GM19468 (cell line): ENCODE measurements at regions not wholly inside any gene's neighbourhood (a gene's known extent, or its start where the extent isn't known, plus 50 kb on each side); places are given as distances from the start of the nearest gene placed in this dataset.

ENCODE experiments used
- ATAC-seq: cut with Tn5 transposase; IDR thresholded peaks from one replicate; pipeline ENCODE4 v1.9.1; 2021; ENCODE audit warnings: mild to moderate bottlenecking, moderate library complexity, moderate number of reproducible peaks; ENCODE audit not compliant: unreplicated experiment; ENCODE audit errors: extremely low read depth

DNA sequence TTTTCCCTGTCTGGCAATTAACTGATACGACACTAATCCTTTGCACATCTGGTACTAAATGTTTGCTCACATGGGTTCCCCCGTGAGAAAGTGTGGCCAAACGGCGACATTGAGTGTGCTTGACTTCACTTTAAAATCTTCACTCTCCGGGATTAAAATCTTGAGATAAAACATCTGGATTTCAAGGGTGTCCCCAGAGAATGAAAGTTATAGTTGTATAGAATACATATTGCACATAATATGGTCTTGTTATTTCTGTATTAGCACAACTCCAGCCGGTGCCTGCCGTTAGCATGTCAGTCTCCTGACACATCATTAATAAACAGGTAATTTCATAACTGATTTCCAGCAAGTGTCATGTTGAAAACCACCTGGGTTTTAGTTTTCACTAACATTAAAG lies 749.0 kb upstream of the SOX9 start:
- ATAC-seq, result no peak

DNA sequence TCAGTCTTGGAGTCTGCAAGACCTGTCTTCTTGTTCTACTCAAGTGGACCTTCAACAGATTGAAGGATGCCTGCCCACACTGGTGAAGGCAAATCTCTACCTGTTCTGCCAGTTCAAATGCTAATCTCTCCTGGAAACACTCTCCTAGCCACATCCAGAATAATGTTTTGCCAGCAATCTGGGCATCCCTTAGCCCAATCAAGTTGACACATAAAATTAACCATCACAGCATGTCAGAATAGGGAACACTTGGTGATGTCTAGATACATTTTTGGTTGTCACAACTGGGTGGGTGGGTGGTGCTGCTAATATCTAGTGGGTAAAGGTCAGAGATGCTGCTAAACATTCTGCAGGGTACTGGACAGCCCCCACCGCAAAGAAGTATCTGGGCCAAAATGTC lies 744.9 kb upstream of the SOX9 start:
- no peak for ATAC-seq

- ATAC-seq, result no peak
These were observed 743.9 kb upstream of the SOX9 start for GRCh38 chr17:71376933-71377332.

DNA sequence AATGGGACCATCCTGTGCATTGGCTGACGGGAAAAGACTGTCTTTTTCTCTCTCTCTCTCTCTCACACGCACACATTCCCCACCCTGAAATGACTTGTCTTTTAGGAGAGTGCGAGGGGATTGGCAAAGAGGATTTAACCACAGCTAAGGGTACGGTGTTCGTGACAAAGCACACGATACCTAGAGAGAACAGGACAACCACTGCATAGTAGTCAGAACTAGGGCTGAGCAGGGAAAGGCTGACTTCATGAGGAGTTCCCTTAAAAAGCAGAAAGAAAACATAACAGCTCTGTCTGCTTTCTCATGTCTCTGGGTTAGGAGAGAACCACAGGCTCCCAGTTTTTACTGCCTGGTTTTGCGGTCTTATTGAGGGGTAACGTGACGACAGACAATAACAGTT lies 742.8 kb upstream of the SOX9 start:
- no peak for ATAC-seq

DNA sequence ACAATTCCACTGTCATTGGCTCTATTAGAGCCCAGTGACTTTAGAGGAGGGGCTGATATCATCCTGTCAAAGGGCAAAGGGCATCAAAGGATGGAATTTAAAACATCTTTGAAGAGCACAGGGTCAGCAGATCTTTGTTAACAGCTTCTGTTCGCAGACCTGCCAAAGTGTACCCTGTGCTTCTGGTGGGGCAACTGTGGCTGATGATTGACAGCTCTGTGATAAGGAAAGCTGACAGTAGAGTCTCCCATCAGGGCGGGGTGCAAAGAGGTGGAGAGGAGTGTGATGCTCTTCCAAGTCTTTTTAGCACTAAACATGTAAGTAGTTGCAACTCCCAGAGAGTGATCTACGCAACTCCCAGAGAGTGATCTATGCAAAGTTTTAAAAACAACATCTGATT lies 742.1 kb upstream of the SOX9 start:
- ATAC-seq, result no peak

DNA sequence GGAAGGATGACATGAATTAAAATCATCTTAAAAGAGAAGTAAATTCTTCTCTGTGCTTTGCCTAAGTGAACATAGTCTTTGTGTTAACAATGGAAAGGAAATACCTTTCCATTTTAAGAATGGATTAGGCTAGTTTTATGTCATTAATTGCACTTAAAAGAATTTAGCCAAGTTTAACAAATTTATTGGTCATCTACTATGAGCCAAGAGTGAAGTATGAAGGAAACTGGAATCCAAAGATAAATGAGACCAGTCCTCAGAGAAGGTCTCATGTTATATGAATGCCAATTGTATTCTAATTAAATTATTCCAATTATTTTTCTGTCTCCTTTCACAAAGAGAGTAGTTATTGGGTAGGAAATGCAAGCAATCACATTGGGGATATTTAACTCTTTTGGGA lies 741.3 kb upstream of the SOX9 start:
- no peak for ATAC-seq

DNA sequence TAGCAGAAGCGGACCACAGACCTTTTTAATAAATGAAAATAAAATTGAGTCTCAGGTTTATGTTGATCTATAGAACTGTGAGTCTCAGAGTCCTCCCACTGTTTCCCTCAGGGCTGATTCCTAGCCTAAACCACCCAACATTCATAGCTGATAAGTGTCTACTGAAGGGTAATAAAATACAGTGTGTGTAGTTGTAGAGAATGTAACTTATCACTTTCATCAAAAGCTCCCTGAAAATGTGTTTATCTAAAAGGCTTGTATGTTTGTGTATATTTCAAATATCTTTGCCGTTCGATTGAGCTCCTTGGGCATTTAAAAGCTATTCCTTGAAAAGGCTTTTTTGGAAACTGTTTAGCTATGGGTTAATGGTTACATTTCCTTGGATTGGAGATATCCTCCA lies 740.3 kb upstream of the SOX9 start:
- no peak for ATAC-seq

GRCh38 chr17:71380936-71381335 lies 739.9 kb upstream of the SOX9 start:
- no peak for ATAC-seq

GRCh38 chr17:71383091-71383490 lies 737.7 kb upstream of the SOX9 start:
- ATAC-seq, result no peak

DNA sequence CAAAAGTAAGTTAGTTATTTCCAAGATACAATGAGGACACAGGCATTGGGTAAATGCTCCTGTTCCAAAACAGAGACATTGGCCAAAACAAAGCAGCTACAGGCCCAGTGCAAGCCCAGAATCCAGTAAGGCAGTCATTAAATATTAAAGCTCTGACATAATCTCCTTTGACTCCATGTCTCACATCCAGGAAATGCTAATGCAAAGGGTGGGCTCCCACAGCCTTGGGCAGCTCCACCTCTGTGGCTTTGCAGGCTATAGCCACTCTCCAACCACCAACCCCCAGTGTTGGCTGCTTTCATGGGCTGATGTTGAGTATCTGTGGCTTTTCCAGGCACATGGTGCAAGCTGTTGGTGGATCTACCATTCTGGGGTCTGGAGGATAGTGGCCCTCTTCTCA lies 733.4 kb upstream of the SOX9 start:
- no peak for ATAC-seq

- ATAC-seq, result no peak
These were observed 727.9 kb upstream of the SOX9 start for GRCh38 chr17:71392715-71393567.

GRCh38 chr17:71395901-71396300 lies 724.9 kb upstream of the SOX9 start:
- ATAC-seq, result no peak

DNA sequence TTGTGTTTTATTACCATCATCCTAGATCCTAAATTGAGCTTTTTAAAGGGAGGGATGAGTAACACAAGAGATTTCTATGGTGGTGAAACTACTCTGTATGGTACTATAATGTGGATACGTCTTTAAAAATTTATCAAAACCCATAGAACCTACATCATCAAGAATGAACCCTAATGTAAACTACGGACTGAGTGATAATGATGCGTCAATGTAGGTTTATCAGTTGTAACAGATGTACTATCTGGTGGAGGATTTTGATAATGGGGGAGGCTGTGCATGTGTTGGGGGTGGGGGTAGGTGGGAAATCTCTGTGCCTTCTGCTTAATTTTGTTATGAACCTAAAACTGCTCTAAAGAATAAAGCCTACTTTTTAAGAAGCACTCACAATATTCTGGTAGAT lies 724.1 kb upstream of the SOX9 start:
- ATAC-seq, result no peak

DNA sequence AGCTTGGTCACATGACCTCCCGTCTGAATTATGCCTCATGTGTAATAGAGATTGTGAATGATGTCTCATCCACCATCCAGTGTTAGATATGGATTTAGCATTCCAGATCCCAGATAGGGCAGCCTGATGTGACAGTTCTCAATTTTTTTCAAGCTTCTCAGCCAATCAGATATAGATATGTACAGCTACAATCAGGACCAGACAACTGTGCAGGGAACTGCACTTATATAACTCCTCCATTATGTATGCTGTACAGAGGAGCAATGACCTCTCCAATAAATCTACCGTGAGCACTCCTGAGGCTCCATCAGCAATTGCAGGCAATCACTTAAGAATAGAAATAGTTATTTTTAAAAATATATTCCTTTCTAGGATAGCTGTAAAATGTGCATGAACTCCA lies 722.8 kb upstream of the SOX9 start:
- no peak for ATAC-seq

- ATAC-seq, result no peak
These were observed 722.0 kb upstream of the SOX9 start for GRCh38 chr17:71398800-71399219.

DNA sequence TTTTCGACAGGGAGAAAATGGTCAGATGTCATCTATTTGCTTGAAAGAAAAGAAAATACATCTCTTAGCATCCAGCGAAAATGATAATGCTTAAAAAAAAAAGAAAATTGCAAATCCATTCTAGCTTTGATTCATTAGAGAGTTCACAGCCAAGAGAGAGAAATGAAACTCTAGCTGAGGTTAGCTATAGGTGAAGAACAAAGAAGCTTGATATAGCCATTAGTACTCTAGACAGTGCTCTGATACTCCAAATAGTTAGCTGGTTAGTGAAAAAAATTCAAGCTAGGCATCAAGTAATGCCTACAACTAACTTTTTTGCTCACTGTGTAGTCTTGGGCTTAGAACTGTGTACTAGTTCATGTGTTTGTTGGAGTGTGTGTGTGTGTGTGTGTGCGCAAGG lies 721.6 kb upstream of the SOX9 start:
- no peak for ATAC-seq

DNA sequence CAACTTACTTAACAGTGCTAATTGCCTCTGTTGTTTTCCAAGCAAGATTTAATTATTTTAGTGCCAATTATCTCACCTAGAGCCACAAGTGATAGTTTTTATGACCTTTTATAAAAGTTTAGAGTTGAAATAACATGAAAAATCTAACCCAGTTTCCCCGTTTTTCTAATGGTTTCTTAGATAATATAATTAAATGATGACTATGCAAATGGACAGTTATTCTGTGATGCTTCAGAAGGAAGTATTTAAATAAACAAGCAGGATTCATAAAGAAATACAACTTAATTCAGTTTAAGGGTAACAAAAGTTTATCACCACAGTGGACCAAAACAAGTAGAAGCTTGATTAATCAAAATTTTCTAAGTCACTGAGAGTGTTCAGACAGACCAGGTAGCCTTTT lies 721.2 kb upstream of the SOX9 start:
- ATAC-seq, result no peak

GRCh38 chr17:71402007-71402406 lies 718.8 kb upstream of the SOX9 start:
- ATAC-seq, result no peak

DNA sequence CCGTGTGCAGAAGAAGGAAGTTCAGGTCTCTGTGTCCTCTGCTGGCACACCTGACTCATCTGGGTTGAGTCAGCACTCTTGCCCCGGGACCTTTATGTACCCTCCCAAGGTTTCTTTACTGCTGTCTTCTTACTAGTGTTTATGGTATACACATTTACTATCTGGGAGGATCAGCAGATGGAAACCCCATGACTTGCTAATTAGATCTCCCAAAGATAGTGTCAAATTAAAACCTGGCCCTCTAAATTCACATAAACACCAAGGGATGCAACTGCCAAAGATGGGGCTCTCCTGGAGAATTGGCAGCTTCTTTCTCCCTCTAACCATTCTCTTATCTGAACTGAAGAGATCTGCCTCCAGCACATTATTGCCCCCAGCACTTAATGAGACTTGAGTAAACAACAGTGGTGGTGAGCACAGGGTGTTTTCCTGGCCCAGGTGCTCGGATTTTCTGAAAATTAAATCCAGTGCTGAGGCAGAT lies 718.1 kb upstream of the SOX9 start:
- no peak for ATAC-seq

GRCh38 chr17:71405101-71405500 lies 715.7 kb upstream of the SOX9 start:
- ATAC-seq, result no peak

DNA sequence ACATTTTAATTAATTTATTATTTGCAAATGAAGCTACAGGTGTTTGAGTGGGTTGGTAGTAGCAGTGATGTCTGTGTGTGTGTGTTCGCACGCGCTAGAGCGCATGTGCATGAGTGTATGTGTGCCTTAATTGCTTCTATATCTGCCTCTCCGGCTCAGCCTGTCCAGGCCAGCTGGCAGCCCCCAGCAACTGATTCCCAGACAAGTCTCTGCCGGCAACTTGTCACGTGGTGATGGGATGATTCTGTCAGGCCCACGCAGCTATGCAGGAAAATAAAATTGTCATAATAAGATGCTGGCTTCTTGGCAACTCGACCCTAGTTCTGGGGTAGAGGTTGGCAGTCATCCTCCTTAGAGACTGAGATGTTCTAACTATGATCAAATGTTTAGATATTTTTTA lies 712.8 kb upstream of the SOX9 start:
- no peak for ATAC-seq

- ATAC-seq, result no peak
These were observed 711.7 kb upstream of the SOX9 start for GRCh38 chr17:71409137-71409536.
